Spleen (tissue), 11 donors: ENCODE measurements at regions not wholly inside any gene's neighbourhood (a gene's known extent, or its start where the extent isn't known, plus 50 kb on each side); places are given as distances from the start of the nearest gene placed in this dataset.

Experiments
- DNase-seq: peaks from one replicate; pipeline ENCODE4 v3.0.0-alpha.2; 2020
- H3K27ac ChIP-seq, 8 donors: fragments of 200-600 bp; sonication (generic) in 7 of 8; 1 replicate in 4 of 8; 2 replicates in 4 of 8; pipeline versions ENCODE4 v1.5.0 to v1.8.0; 2016 to 2021; ENCODE audit warnings: inconsistent platforms in 4 of 8, mild to moderate bottlenecking in 4 of 8, moderate library complexity in 1 of 8
- H3K27me3 ChIP-seq, 7 donors: fragments of 200-600 bp; sonication (generic) in 6 of 7; replicated peaks in 1 of 7; 1 replicate in 4 of 7; 2 replicates in 3 of 7; pipeline versions ENCODE4 v1.5.0 to v1.8.0; 2016 to 2021; ENCODE audit warnings: inconsistent platforms in 3 of 7, mild to moderate bottlenecking in 1 of 7
- H3K36me3 ChIP-seq, 6 donors: fragments of 200-600 bp; sonication (generic) in 5 of 6; 1 replicate in 4 of 6; 2 replicates in 2 of 6; pipeline versions ENCODE4 v1.5.0 to v1.8.0; 2016 to 2021; ENCODE audit warnings: inconsistent platforms in 2 of 6
- H3K4me1 ChIP-seq, 6 donors: fragments of 200-600 bp; sonication (generic) in 5 of 6; 1 replicate in 3 of 6; 2 replicates in 3 of 6; pipeline versions ENCODE4 v1.5.0 to v1.8.0; 2016 to 2021; ENCODE audit warnings: inconsistent platforms in 3 of 6
- H3K4me3 ChIP-seq, 8 donors: fragments of 200-600 bp; sonication (generic) in 7 of 8; 1 replicate in 4 of 8; 2 replicates in 4 of 8; pipeline versions ENCODE4 v1.5.0 to v1.8.0; 2016 to 2021; ENCODE audit warnings: inconsistent platforms in 4 of 8, mild to moderate bottlenecking in 4 of 8, moderate library complexity in 2 of 8
- H3K9me3 ChIP-seq, 8 donors: fragments of 200-600 bp; sonication (generic) in 7 of 8; 1 replicate in 4 of 8; 2 replicates in 4 of 8; pipeline versions ENCODE4 v1.5.0 to v1.8.0; 2016 to 2021; ENCODE audit warnings: inconsistent platforms in 4 of 8
- CTCF ChIP-seq, 11 experiments: fragments of 200-600 bp in 7 of 11; fragments of 450-650 bp in 4 of 11; sonication (generic) in 4 of 11; IDR thresholded peaks in 8 of 11; conservative IDR thresholded peaks in 3 of 11; 1 replicate in 7 of 11; 2 replicates in 4 of 11; pipeline versions ENCODE4 v1.4.0 to v1.8.0; 2016 to 2021; ENCODE audit warnings: antibody characterized with exemption in 11 of 11, inconsistent platforms in 4 of 11, mild to moderate bottlenecking in 1 of 11
- POLR2A ChIP-seq, 3 donors: fragments of 450-650 bp; IDR thresholded peaks; one replicate each; pipeline ENCODE4 v1.5.1; 2017; ENCODE audit warnings: antibody characterized with exemption in 3 of 3, mild to moderate bottlenecking in 1 of 3
- POLR2AphosphoS5 ChIP-seq, 3 donors: sonication (generic); formaldehyde crosslinking; IDR thresholded peaks; one replicate each; pipeline ENCODE4 v1.5.1; 2017; ENCODE audit warnings: antibody characterized with exemption in 3 of 3
- WGBS, 5 donors: extraction: QIAGEN DNeasy Blood & Tissue Kit in 3 of 5; methylation state at CpG; one replicate each; pipeline versions ENCODE4 v1.1.5 to v1.1.7; 2013 to 2018; 5-methylcytosine and 5-hydroxymethylcytosine counted together
- intact Hi-C: fragments of 100-400 bp; cut with DNase I; formaldehyde crosslinking; loops from one replicate; pipeline ENCODE4 v1.15.0; 2023; ENCODE audit warnings: low total_unique reads
- donor health status: healthy with polysubstance abuse.
- donor health status: DM: no; HTN: no; CAD: no; lungs with moderate emphysema.
- donor health status: DM: no; HTN: no; CAD: no.
- donor health status: Bipolar disorder and iron deficiency.
- donor health status: healthy.
- donor health status: DM: no; HTN: no; CAD: no.
- donor health status: DM: yes; HTN: yes; CAD: no.

GRCh38 chr6:121904559-121904958, 469.1 kb downstream of the GJA1 start:
- no peaks in the 10 kb centered on the region for H3K27me3 ChIP-seq
- intact Hi-C loops = no loop called here
- DNase-seq = no peak
- no peaks in the 10 kb centered on the region for H3K36me3 ChIP-seq
- TF ChIP-seq POLR2A (IDR thresholded peaks at IDR 0.05) (no peak), POLR2AphosphoS5 (IDR thresholded peaks at IDR 0.05) (no peak), CTCF (IDR thresholded peaks at IDR 0.05 in 8 of 11, conservative IDR thresholded peaks at IDR 0.05 in 3 of 11) (no peak)
- H3K9me3 ChIP-seq = peaks cover 0 to 29% (median 24%) of the 10 kb centered on the region in 8 donors
- H3K4me1 ChIP-seq = no peaks in the 10 kb centered on the region
- no peak overlapping the region for H3K27ac ChIP-seq
- H3K4me3 ChIP-seq = no peak overlapping the region
- WGBS, 5 donors = 57 to 75% (median 67%) methylated on average over 4 of the region's 4 CpGs

GRCh38 chr6:121912905-121913304, 477.5 kb downstream of the GJA1 start:
- Histone ChIP-seq H3K36me3 (no peaks in the 10 kb centered on the region), H3K4me3 (no peak overlapping the region), H3K4me1 (no peaks in the 10 kb centered on the region), H3K27ac (no peak overlapping the region), H3K9me3 (peaks cover 0 to 45% (median 38%) of the 10 kb centered on the region in 8 donors), H3K27me3 (no peaks in the 10 kb centered on the region)
- intact Hi-C loops = no loop called here
- no peak for DNase-seq
- TF ChIP-seq POLR2AphosphoS5 (IDR thresholded peaks at IDR 0.05) = no peak
- no peak for TF ChIP-seq POLR2A (IDR thresholded peaks at IDR 0.05)
- TF ChIP-seq CTCF (IDR thresholded peaks at IDR 0.05 in 8 of 11, conservative IDR thresholded peaks at IDR 0.05 in 3 of 11) = no peak
- 56 to 81% (median 73%) methylated on average over 1 of the region's 1 CpG for WGBS, 5 donors

GRCh38 chr6:121917263-121917829, 481.9 kb downstream of the GJA1 start:
- DNase-seq = no peak
- H3K4me3 ChIP-seq = no peak overlapping the region
- no peaks in the 10 kb centered on the region for H3K36me3 ChIP-seq
- 66 to 86% (median 73%) methylated on average over 3 of the region's 3 CpGs for WGBS, 5 donors
- intact Hi-C loops = no loop called here
- peaks cover 0 to 1% (median 0%) of the 10 kb centered on the region in 8 donors for H3K9me3 ChIP-seq
- H3K27ac ChIP-seq = no peak overlapping the region
- no peaks in the 10 kb centered on the region for H3K27me3 ChIP-seq
- no peak for TF ChIP-seq CTCF (IDR thresholded peaks at IDR 0.05 in 8 of 11, conservative IDR thresholded peaks at IDR 0.05 in 3 of 11)
- TF ChIP-seq POLR2AphosphoS5 (IDR thresholded peaks at IDR 0.05) = no peak
- no peak for TF ChIP-seq POLR2A (IDR thresholded peaks at IDR 0.05)
- no peaks in the 10 kb centered on the region for H3K4me1 ChIP-seq

GRCh38 chr6:121917834-121918559, 481.5 kb upstream of the HSF2 start:
- H3K27ac ChIP-seq = no peak overlapping the region
- intact Hi-C loops = no loop called here
- 80 to 100% (median 86%) methylated on average over 1 of the region's 1 CpG for WGBS, 5 donors
- H3K9me3 ChIP-seq = no peaks in the 10 kb centered on the region
- no peak overlapping the region for H3K4me3 ChIP-seq
- DNase-seq = no peak
- no peaks in the 10 kb centered on the region for H3K36me3 ChIP-seq
- H3K27me3 ChIP-seq = no peaks in the 10 kb centered on the region
- H3K4me1 ChIP-seq = no peaks in the 10 kb centered on the region
- TF ChIP-seq CTCF (IDR thresholded peaks at IDR 0.05 in 8 of 11, conservative IDR thresholded peaks at IDR 0.05 in 3 of 11) (no peak), POLR2A (IDR thresholded peaks at IDR 0.05) (no peak), POLR2AphosphoS5 (IDR thresholded peaks at IDR 0.05) (no peak)
